ENCODE measurements at regions not wholly inside any gene's neighbourhood (a gene's known extent, or its start where the extent isn't known, plus 50 kb on each side); places are given as distances from the start of the nearest gene placed in this dataset. TPM values are rescaled to one million over a fixed set of nuclear protein-coding genes. Genes with fewer than 3 reads are reported as not detected.

GRCh38 chr4:57162499-57163019 lies 52.4 kb upstream of the IGFBP7 start:
- H3K9me3 ChIP-seq (ENCODE audit: low read length): no peaks in the 10 kb centered on the region
- H3K27ac ChIP-seq (ENCODE audit: low read depth, low read length, poor library complexity, severe bottlenecking): no peak overlapping the region
- ChIA-PET POLR2A (interaction anchor here (0.6 to 1.0 kb wide), 2 partner anchors 9 to 32 kb away, joined by 3 read pairs; no protein-coding TSS in a partner anchor), CTCF (ENCODE audit: unreplicated experiment) (no interaction called here)
- intact Hi-C loops (cut with micrococcal nuclease; ENCODE audit: unreplicated experiment): loop anchor here (5.0 kb wide), 1 partner anchor 265 kb away; no protein-coding TSS in a partner anchor
- TF ChIP-seq CTCF (conservative IDR thresholded peaks at IDR 0.05; ENCODE audit: low read length) (no peak), EZH2phosphoT487 (IDR thresholded peaks at IDR 0.05; ENCODE audit: borderline replicate concordance, low read depth, low read length) (no peak)
- H4K20me1 ChIP-seq (ENCODE audit: insufficient read depth, low read length): no peaks in the 10 kb centered on the region
- DNase-seq (ENCODE audit: low spot score): no peak
- no peaks in the 10 kb centered on the region for H3K4me1 ChIP-seq (ENCODE audit: insufficient read depth, low read length, poor library complexity, severe bottlenecking)
- no peaks in the 10 kb centered on the region for H3K36me3 ChIP-seq (ENCODE audit: insufficient read depth, low read length)
- BruUV-seq (replicated peaks): no TSS peak
- H3K9me2 ChIP-seq (ENCODE audit: insufficient read depth, low read length): no peaks in the 10 kb centered on the region
- no peaks in the 10 kb centered on the region for H3K79me2 ChIP-seq (ENCODE audit: insufficient read depth, low read depth, low read length)
- H3K4me2 ChIP-seq (ENCODE audit: low read length): no peak overlapping the region
- H3K4me3 ChIP-seq (ENCODE audit: low read depth, low read length, poor library complexity, severe bottlenecking): no peak overlapping the region
- no peak overlapping the region for H2AFZ ChIP-seq (ENCODE audit: low read length)

Small RNAs in the stretch of these regions (small RNA-seq; reads per million reads assigned to genes)
- not detected for gene SRIP1
